ENCODE measurements at regions not wholly inside any gene's neighbourhood (a gene's known extent, or its start where the extent isn't known, plus 50 kb on each side); places are given as distances from the start of the nearest gene placed in this dataset.

DNA sequence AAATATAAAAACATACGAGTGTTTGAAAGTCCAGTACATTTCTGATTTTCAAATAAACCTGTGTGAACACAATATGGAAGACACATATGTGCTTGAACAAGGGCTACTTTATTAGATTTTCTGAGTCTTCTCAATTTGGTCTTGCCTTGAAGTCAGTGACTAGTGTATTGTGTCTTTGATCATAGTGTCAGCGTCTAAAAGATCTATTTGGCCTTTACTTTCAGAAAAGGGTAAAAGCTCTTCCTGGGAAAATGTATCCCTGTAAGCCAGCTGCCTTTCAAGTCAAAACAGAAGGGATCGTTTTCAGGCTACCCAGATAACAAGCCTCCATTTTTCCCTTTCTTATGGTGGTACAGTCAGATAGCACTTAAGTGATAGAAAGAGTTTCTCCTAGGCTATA lies 471.9 kb downstream of the CMPK2 start:
- H3K4me3 ChIP-seq = no peak overlapping the region
- H3K4me1 ChIP-seq = no peaks in the 10 kb centered on the region
- no peaks in the 10 kb centered on the region for H3K36me3 ChIP-seq
- TF ChIP-seq POLR2A (IDR thresholded peaks at IDR 0.05) = no peak
- TF ChIP-seq, protein P1, sequence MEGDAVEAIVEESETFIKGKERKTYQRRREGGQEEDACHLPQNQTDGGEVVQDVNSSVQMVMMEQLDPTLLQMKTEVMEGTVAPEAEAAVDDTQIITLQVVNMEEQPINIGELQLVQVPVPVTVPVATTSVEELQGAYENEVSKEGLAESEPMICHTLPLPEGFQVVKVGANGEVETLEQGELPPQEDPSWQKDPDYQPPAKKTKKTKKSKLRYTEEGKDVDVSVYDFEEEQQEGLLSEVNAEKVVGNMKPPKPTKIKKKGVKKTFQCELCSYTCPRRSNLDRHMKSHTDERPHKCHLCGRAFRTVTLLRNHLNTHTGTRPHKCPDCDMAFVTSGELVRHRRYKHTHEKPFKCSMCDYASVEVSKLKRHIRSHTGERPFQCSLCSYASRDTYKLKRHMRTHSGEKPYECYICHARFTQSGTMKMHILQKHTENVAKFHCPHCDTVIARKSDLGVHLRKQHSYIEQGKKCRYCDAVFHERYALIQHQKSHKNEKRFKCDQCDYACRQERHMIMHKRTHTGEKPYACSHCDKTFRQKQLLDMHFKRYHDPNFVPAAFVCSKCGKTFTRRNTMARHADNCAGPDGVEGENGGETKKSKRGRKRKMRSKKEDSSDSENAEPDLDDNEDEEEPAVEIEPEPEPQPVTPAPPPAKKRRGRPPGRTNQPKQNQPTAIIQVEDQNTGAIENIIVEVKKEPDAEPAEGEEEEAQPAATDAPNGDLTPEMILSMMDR (IDR thresholded peaks at IDR 0.05 in 8 of 11, conservative IDR thresholded peaks at IDR 0.05 in 3 of 11) = no peak
- no peak for TF ChIP-seq POLR2AphosphoS5 (IDR thresholded peaks at IDR 0.05)
- WGBS, 5 donors = 65 to 81% (median 72%) methylated on average over 3 of the region's 3 CpGs
- H3K27me3 ChIP-seq (replicated peaks in 1 of 7) = no peaks in the 10 kb centered on the region
- DNase-seq = no peak
- intact Hi-C loops (cut with DNase I; ENCODE audit: low total_unique reads) = no loop called here
- H3K27ac ChIP-seq = no peak overlapping the region
- H3K9me3 ChIP-seq = peaks cover 0 to 34% (median 6%) of the 10 kb centered on the region in 8 donors

- TF ChIP-seq POLR2AphosphoS5 (IDR thresholded peaks at IDR 0.05) = no peak
- TF ChIP-seq POLR2A (IDR thresholded peaks at IDR 0.05) = no peak
- TF ChIP-seq, protein P1 (IDR thresholded peaks at IDR 0.05 in 8 of 11, conservative IDR thresholded peaks at IDR 0.05 in 3 of 11) = no peak
- Histone ChIP-seq H3K9me3 (peaks cover 0 to 34% (median 5%) of the 10 kb centered on the region in 8 donors), H3K4me1 (no peaks in the 10 kb centered on the region), H3K27me3 (replicated peaks in 1 of 7) (no peaks in the 10 kb centered on the region), H3K4me3 (no peak overlapping the region), H3K36me3 (no peaks in the 10 kb centered on the region), H3K27ac (no peak overlapping the region)
- DNase-seq = no peak
- intact Hi-C loops (cut with DNase I; ENCODE audit: low total_unique reads) = no loop called here
- WGBS, 5 donors = 73 to 93% (median 84%) methylated on average over 2 of the region's 2 CpGs
Observed at GRCh38 chr2:6394276-6394675, 471.4 kb downstream of the CMPK2 start.

GRCh38 chr2:6398421-6398820 lies 467.3 kb downstream of the CMPK2 start:
- whole genome bisulfite sequencing, 5 donors = 89 to 96% (median 92%) methylated on average over 2 of the region's 2 CpGs
- TF ChIP-seq POLR2AphosphoS5 (IDR thresholded peaks at IDR 0.05) (no peak), POLR2A (IDR thresholded peaks at IDR 0.05) (no peak)
- TF ChIP-seq, protein P1 (IDR thresholded peaks at IDR 0.05 in 8 of 11, conservative IDR thresholded peaks at IDR 0.05 in 3 of 11) = no peak
- Histone ChIP-seq H3K27ac (no peak overlapping the region), H3K9me3 (peaks cover 0 to 16% (median 0%) of the 10 kb centered on the region in 8 donors), H3K36me3 (no peaks in the 10 kb centered on the region), H3K4me1 (no peaks in the 10 kb centered on the region), H3K27me3 (replicated peaks in 1 of 7) (no peaks in the 10 kb centered on the region), H3K4me3 (no peak overlapping the region)
- DNase-seq = no peak
- intact Hi-C loops (cut with DNase I; ENCODE audit: low total_unique reads) = no loop called here

DNA sequence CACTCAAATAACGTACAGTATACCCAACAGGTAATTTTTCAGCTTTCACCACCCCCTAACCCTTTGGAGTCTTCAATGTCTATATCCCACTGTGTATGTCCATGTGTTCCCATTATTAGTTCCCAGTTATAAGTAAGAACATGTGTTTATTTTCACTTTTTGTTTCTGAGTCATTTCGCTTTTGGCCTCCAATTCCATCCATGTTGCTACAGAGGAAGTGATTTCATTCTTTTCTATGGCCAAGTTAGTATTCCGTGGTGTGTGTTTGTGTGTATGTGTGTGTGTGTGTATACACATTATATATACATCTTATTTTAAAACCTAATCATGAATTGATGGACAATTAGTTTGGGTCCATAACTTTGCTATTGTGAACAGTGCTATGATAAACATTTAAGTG lies 464.4 kb downstream of the CMPK2 start:
- WGBS, 5 donors = 67 to 86% (median 81%) methylated on average over 3 of the region's 3 CpGs
- Histone ChIP-seq H3K36me3 (no peaks in the 10 kb centered on the region), H3K4me1 (no peaks in the 10 kb centered on the region), H3K27me3 (replicated peaks in 1 of 7) (no peaks in the 10 kb centered on the region), H3K27ac (no peak overlapping the region), H3K4me3 (no peak overlapping the region), H3K9me3 (peaks cover 0 to 3% (median 0%) of the 10 kb centered on the region in 8 donors)
- no peak for DNase-seq
- TF ChIP-seq POLR2A (IDR thresholded peaks at IDR 0.05) (no peak), POLR2AphosphoS5 (IDR thresholded peaks at IDR 0.05) (no peak)
- TF ChIP-seq, protein P1 (IDR thresholded peaks at IDR 0.05 in 8 of 11, conservative IDR thresholded peaks at IDR 0.05 in 3 of 11) = no peak
- intact Hi-C loops (cut with DNase I; ENCODE audit: low total_unique reads) = no loop called here

Measured in spleen (tissue), 11 donors.